Ascending aorta (tissue), 2 donors: ENCODE measurements at regions not wholly inside any gene's neighbourhood (a gene's known extent, or its start where the extent isn't known, plus 50 kb on each side); places are given as distances from the start of the nearest gene placed in this dataset.

ENCODE experiments used
- DNase-seq, 2 donors: peaks; one replicate each; pipeline ENCODE4 v3.0.0-alpha.2; 2019; ENCODE audit warnings: low spot score in 2 of 2
- H3K27ac ChIP-seq, 2 donors: fragments of 200-600 bp; sonication (generic); one replicate each; pipeline ENCODE4 v1.5.1; 2016 to 2017; ENCODE audit warnings: mild to moderate bottlenecking in 1 of 2
- H3K27me3 ChIP-seq: fragments of 200-600 bp; sonication (generic); one replicate; pipeline ENCODE4 v1.5.1; 2017
- H3K36me3 ChIP-seq, 2 donors: fragments of 200-600 bp; sonication (generic); one replicate each; pipeline ENCODE4 v1.5.1; 2016
- H3K4me1 ChIP-seq, 2 donors: fragments of 200-600 bp; sonication (generic); one replicate each; pipeline ENCODE4 v1.5.1; 2016 to 2017; ENCODE audit warnings: mild to moderate bottlenecking in 1 of 2
- H3K4me3 ChIP-seq, 2 donors: fragments of 200-600 bp; sonication (generic); one replicate each; pipeline ENCODE4 v1.5.1; 2016 to 2017; ENCODE audit warnings: mild to moderate bottlenecking in 1 of 2
- H3K9me3 ChIP-seq, 2 donors: fragments of 200-600 bp; sonication (generic); one replicate each; pipeline ENCODE4 v1.5.1; 2016
- CTCF ChIP-seq, 3 experiments: fragments of 200-600 bp in 2 of 3; fragments of 450-650 bp in 1 of 3; sonication (generic) in 2 of 3; IDR thresholded peaks; one replicate each; pipeline ENCODE4 v1.5.1; 2016 to 2019; ENCODE audit warnings: antibody characterized with exemption in 3 of 3, mild to moderate bottlenecking in 1 of 3, moderate library complexity in 1 of 3
- intact Hi-C: fragments of 100-400 bp; cut with DNase I; formaldehyde crosslinking; loops from one replicate; pipeline ENCODE4 v1.15.1; 2023

- no peaks in the 10 kb centered on the region for H3K9me3 ChIP-seq
- intact Hi-C loops = no loop called here
- no peaks in the 10 kb centered on the region for H3K36me3 ChIP-seq
- H3K27me3 ChIP-seq = no peaks in the 10 kb centered on the region
- no peak overlapping the region for H3K4me3 ChIP-seq
- no peaks in the 10 kb centered on the region for H3K4me1 ChIP-seq
- no peak overlapping the region for H3K27ac ChIP-seq
- no peak for TF ChIP-seq CTCF (IDR thresholded peaks at IDR 0.05)
- no peak for DNase-seq
Observed at GRCh38 chr5:29993286-29993685, 1200.2 kb upstream of the CDH6 start.

DNA sequence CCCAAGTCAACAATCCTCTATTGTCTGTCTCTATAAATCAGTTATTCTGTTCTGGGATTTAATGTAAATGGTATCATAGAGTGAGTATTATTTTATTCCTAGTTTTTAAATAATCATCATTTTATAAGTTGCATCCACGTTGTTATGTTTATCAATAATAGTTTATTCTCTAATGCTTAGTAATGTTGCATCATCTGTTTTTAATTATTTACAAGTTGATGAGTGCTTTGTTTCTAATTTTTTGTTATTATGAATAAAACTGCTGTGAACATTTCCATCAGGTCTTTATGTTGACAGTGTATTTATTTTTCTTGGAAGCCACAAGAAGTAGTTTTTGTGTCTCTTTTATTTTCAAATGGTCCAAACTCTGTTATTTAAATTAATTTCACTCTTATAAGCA is 1201.2 kb upstream of the CDH6 start:
- Histone ChIP-seq H3K36me3 (no peaks in the 10 kb centered on the region), H3K27ac (no peak overlapping the region), H3K4me1 (no peaks in the 10 kb centered on the region), H3K27me3 (no peaks in the 10 kb centered on the region), H3K9me3 (no peaks in the 10 kb centered on the region), H3K4me3 (no peak overlapping the region)
- no peak for TF ChIP-seq CTCF (IDR thresholded peaks at IDR 0.05)
- intact Hi-C loops = no loop called here
- no peak for DNase-seq

GRCh38 chr5:29990681-29991080 is 1202.8 kb upstream of the CDH6 start:
- no peak for DNase-seq
- intact Hi-C loops = no loop called here
- H3K36me3 ChIP-seq = no peaks in the 10 kb centered on the region
- TF ChIP-seq CTCF (IDR thresholded peaks at IDR 0.05) = no peak
- no peaks in the 10 kb centered on the region for H3K4me1 ChIP-seq
- H3K27me3 ChIP-seq = no peaks in the 10 kb centered on the region
- H3K9me3 ChIP-seq = no peaks in the 10 kb centered on the region
- H3K27ac ChIP-seq = no peak overlapping the region
- H3K4me3 ChIP-seq = no peak overlapping the region

DNA sequence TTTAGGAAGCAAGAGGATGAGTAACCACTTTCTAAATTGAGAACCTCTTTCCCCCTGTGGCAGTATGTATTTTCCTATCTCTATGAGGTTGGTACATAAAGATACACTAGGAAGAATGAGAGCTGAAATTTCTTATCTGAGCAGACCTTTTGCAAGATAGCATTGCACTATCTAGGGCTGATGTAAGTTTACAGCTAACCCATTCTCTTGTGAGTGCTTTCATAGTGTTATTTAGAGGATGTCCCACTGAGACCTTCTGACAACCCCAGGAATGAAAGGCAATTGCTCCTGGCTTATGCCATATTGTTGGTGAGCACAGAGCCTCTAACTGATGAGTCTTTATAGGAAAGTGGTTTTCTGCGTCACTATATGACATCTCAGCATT is 1209.3 kb upstream of the CDH6 start:
- H3K4me3 ChIP-seq = no peak overlapping the region
- H3K27ac ChIP-seq = no peak overlapping the region
- H3K4me1 ChIP-seq = no peaks in the 10 kb centered on the region
- H3K27me3 ChIP-seq = no peaks in the 10 kb centered on the region
- H3K36me3 ChIP-seq = no peaks in the 10 kb centered on the region
- intact Hi-C loops = no loop called here
- TF ChIP-seq CTCF (IDR thresholded peaks at IDR 0.05) = no peak
- H3K9me3 ChIP-seq = no peaks in the 10 kb centered on the region
- DNase-seq = no peak

DNA sequence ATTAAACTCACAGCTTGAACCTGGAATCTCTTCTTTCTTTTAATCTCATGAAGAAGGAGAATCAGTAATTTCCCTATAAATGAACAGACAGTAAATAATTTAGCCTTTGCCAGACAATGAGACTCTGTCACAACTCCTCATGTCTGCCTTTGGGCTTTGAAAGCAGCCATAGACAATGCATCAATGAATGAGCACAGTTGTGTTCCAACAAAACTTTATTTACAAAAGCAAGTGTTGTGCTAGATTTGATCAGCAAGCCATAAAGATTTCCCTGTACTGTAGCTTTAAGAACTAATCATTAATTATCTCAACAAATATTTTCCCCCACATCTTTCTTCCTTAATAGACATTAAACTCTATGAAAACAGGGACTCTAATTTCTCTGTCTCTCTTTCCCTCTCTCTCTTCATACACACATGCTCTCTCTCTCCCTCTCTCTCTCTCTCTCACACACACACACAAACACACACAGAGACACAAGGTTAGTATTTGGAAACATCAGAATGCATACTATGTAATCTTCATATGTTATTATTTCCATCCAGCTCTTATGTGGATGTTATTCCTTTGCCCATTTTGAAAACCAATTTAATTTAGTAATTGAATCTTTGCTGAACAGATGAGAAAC is 1209.8 kb upstream of the CDH6 start:
- Histone ChIP-seq H3K4me1 (no peaks in the 10 kb centered on the region), H3K27ac (no peak overlapping the region), H3K4me3 (no peak overlapping the region), H3K27me3 (no peaks in the 10 kb centered on the region), H3K9me3 (no peaks in the 10 kb centered on the region), H3K36me3 (no peaks in the 10 kb centered on the region)
- TF ChIP-seq CTCF (IDR thresholded peaks at IDR 0.05) = no peak
- DNase-seq = no peak
- intact Hi-C loops = no loop called here

DNA sequence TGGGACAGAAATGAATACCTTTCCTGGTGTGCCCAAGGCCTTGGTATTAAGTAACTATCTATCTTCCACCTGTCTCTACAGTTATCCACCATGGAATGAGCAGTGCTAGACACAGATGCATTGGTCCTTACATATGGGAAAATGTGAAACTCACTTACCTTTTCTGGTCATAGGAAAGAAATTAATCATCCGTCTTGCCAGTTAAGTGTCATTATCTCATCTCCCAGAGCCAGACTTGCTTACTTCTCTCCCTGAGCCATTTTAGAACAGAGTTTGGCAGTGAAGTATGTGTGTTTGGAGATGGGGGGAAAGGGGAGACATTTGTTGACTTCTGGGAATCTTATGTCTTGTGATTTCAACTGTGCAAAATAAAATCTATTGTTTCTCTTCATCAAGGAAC is 1211.0 kb upstream of the CDH6 start:
- DNase-seq = no peak
- no peak overlapping the region for H3K27ac ChIP-seq
- no peak for TF ChIP-seq CTCF (IDR thresholded peaks at IDR 0.05)

More for the DNA sequence above, 1211.0 kb upstream of the CDH6 start:
- Histone ChIP-seq H3K27me3 (no peaks in the 10 kb centered on the region), H3K4me3 (no peak overlapping the region), H3K4me1 (no peaks in the 10 kb centered on the region), H3K9me3 (no peaks in the 10 kb centered on the region), H3K36me3 (no peaks in the 10 kb centered on the region)
- intact Hi-C loops = no loop called here
